WTC11 (cell line): ENCODE measurements at regions not wholly inside any gene's neighbourhood (a gene's known extent, or its start where the extent isn't known, plus 50 kb on each side); places are given as distances from the start of the nearest gene placed in this dataset.

ENCODE experiments used
- CTCF ChIP-seq: fragments of 200-600 bp; IDR thresholded peaks from 2 replicates; pipeline ENCODE4 v1.8.0; 2022; ENCODE audit warnings: antibody characterized with exemption
- KAT7 ChIP-seq: sonication (generic); formaldehyde crosslinking; IDR thresholded peaks from 2 replicates; pipeline ENCODE4 v1.8.1; 2023; ENCODE audit warnings: missing genetic modification reagents, mild to moderate bottlenecking, borderline replicate concordance
- MAX ChIP-seq: sonication (generic); formaldehyde crosslinking; IDR thresholded peaks from 2 replicates; pipeline ENCODE4 v1.8.0; 2022; ENCODE audit warnings: mild to moderate bottlenecking, missing genetic modification reagents
- PRRX2 ChIP-seq: fragments of 250-450 bp; sonication (Bioruptor Pico); IDR thresholded peaks from 2 replicates; pipeline ENCODE4 v1.8.0; 2021; ENCODE audit warnings: mild to moderate bottlenecking
- SMAD3 ChIP-seq: sonication (generic); formaldehyde crosslinking; IDR thresholded peaks from 2 replicates; pipeline ENCODE4 v1.8.0; 2022; ENCODE audit warnings: missing genetic modification reagents, mild to moderate bottlenecking, borderline replicate concordance

GRCh38 chr20:55103188-55103587, 627.8 kb downstream of the DOK5 start:
- TF ChIP-seq PRRX2 (CRISPR knock-in tag) (no peak), MAX (CRISPR knock-in tag) (no peak), SMAD3 (CRISPR knock-in tag) (no peak), KAT7 (no peak), CTCF (no peak)
